PC-9 (cell line): ENCODE measurements at regions not wholly inside any gene's neighbourhood (a gene's known extent, or its start where the extent isn't known, plus 50 kb on each side); places are given as distances from the start of the nearest gene placed in this dataset.

Source experiments
- BruUV-seq: library from RNA; stranded (reverse); fragments of 400-500 nt; replicated peaks from 2 replicates; lab custom pipeline; 2021; lab: Mats Ljungman, UMichigan
- CTCF ChIA-PET: fragments of 300-600 bp; sonication (Branson Sonifier 250); formaldehyde crosslinking; loops from one replicate; lab custom pipeline; 2022; ENCODE audit warnings: antibody characterized with exemption; lab: Charles Lee
- POLR2A ChIA-PET: fragments of 300-600 bp; sonication (Branson Sonifier 250); formaldehyde crosslinking; loops from one replicate; lab custom pipeline; 2022; ENCODE audit warnings: antibody characterized with exemption; ENCODE audit not compliant: unreplicated experiment; lab: Charles Lee
- DNase-seq, 2 experiments: peaks; one replicate each; pipeline versions ENCODE4 v3.0.0 to v3.0.0-alpha.2; 2015 to 2022; ENCODE audit warnings: mixed read lengths in 1 of 2
- H2AFZ ChIP-seq: fragments of 200-600 bp; sonication (generic); 2 replicates; pipeline ENCODE4 v1.8.1; 2017; ENCODE audit warnings: antibody characterized with exemption
- H3F3A ChIP-seq: fragments of 200-600 bp; sonication (generic); 2 replicates; pipeline ENCODE4 v1.8.1; 2017; ENCODE audit warnings: antibody characterized with exemption, mild to moderate bottlenecking, low read depth; ENCODE audit not compliant: insufficient read depth
- H3K27ac ChIP-seq: fragments of 200-600 bp; sonication (generic); 2 replicates; pipeline ENCODE4 v1.6.1; 2016; ENCODE audit warnings: mixed run types
- H3K27me3 ChIP-seq: fragments of 200-600 bp; sonication (generic); 2 replicates; pipeline ENCODE4 v1.6.1; 2016; ENCODE audit warnings: low read depth, mixed run types; ENCODE audit not compliant: insufficient read depth
- H3K36me3 ChIP-seq: fragments of 200-600 bp; sonication (generic); 2 replicates; pipeline ENCODE4 v1.6.1; 2016; ENCODE audit warnings: low read depth, mixed run types
- H3K4me1 ChIP-seq: fragments of 200-600 bp; sonication (generic); replicated peaks from 2 replicates; pipeline ENCODE4 v1.6.1; 2016; ENCODE audit warnings: mixed run types; ENCODE audit not compliant: insufficient read depth
- H3K4me2 ChIP-seq: fragments of 200-600 bp; sonication (generic); 2 replicates; pipeline ENCODE4 v1.6.1; 2017; ENCODE audit warnings: mixed run types
- H3K4me3 ChIP-seq: fragments of 200-600 bp; sonication (generic); 2 replicates; pipeline ENCODE4 v1.6.1; 2016; ENCODE audit warnings: mixed run types
- H3K79me2 ChIP-seq: fragments of 200-600 bp; sonication (generic); 2 replicates; pipeline ENCODE4 v1.6.1; 2017; ENCODE audit warnings: low read depth, mixed run types
- H3K9me2 ChIP-seq: fragments of 200-600 bp; sonication (generic); 2 replicates; pipeline ENCODE4 v1.8.1; 2017; ENCODE audit warnings: mild to moderate bottlenecking; ENCODE audit not compliant: insufficient read depth
- H3K9me3 ChIP-seq: fragments of 200-600 bp; sonication (generic); 2 replicates; pipeline ENCODE4 v1.8.1; 2016; ENCODE audit warnings: low read depth; ENCODE audit not compliant: insufficient read depth
- H4K20me1 ChIP-seq: fragments of 200-600 bp; sonication (generic); 2 replicates; pipeline ENCODE4 v1.8.1; 2017; ENCODE audit not compliant: insufficient read depth
- EZH2 ChIP-seq: fragments of 200-600 bp; sonication (generic); IDR thresholded peaks from 2 replicates; pipeline ENCODE4 v1.8.0; 2017; ENCODE audit warnings: antibody characterized with exemption, low read depth
- intact Hi-C: fragments of 100-400 bp; cut with micrococcal nuclease; formaldehyde crosslinking; loops from one replicate; pipeline ENCODE4 v1.10.0; 2022; ENCODE audit not compliant: unreplicated experiment
- TF ChIP-seq, protein P1 (sequence below): fragments of 200-600 bp; sonication (generic); conservative IDR thresholded peaks from 2 replicates; pipeline ENCODE4 v1.6.1; 2017; ENCODE audit warnings: mixed run types, antibody characterized with exemption, mild to moderate bottlenecking, moderate library complexity

DNA sequence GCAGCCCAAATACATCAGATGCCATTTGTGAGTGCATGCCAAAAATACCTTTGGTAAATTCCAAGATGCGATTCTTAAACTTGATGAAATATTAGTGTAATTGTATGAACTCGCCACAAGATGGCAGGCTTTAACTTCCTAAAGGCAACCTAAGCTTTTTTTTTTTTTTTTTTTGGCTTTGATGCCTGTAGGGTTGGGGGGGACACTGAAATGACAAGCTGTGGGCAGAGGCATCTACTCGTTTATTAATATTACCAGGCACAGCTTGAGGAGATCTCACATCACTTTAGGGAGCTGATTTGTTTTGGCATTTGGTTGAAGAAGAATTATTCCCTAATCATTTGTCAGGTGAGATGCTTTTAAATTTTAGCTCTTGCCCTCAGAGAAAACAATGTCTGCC is 126.7 kb upstream of the CCDC196 start:
- Histone ChIP-seq H3K27me3 (no peaks in the 10 kb centered on the region), H3K4me3 (no peak overlapping the region), H4K20me1 (no peaks in the 10 kb centered on the region), H3K79me2 (no peaks in the 10 kb centered on the region), H3K4me2 (no peak overlapping the region), H3K9me3 (no peaks in the 10 kb centered on the region), H3F3A (no peaks in the 10 kb centered on the region), H3K27ac (no peak overlapping the region), H3K9me2 (no peaks in the 10 kb centered on the region), H3K4me1 (no peaks in the 10 kb centered on the region), H3K36me3 (no peaks in the 10 kb centered on the region), H2AFZ (no peak overlapping the region)
- TF ChIP-seq, protein P1, sequence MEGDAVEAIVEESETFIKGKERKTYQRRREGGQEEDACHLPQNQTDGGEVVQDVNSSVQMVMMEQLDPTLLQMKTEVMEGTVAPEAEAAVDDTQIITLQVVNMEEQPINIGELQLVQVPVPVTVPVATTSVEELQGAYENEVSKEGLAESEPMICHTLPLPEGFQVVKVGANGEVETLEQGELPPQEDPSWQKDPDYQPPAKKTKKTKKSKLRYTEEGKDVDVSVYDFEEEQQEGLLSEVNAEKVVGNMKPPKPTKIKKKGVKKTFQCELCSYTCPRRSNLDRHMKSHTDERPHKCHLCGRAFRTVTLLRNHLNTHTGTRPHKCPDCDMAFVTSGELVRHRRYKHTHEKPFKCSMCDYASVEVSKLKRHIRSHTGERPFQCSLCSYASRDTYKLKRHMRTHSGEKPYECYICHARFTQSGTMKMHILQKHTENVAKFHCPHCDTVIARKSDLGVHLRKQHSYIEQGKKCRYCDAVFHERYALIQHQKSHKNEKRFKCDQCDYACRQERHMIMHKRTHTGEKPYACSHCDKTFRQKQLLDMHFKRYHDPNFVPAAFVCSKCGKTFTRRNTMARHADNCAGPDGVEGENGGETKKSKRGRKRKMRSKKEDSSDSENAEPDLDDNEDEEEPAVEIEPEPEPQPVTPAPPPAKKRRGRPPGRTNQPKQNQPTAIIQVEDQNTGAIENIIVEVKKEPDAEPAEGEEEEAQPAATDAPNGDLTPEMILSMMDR, result peak; percentile 92
- TF ChIP-seq EZH2, result no peak
- BruUV-seq, result no TSS peak
- ChIA-PET CTCF (interaction anchor here (0.5 to 1.6 kb wide), 24 partner anchors 9 to 1387 kb away, joined by 3 to 25 read pairs (median 5); partner anchors contain the start of gene ATP6V1D), POLR2A (interaction anchor here (0.6 to 0.7 kb wide), 5 partner anchors 35 to 1335 kb away, joined by 3 to 22 read pairs (median 7); no protein-coding TSS in a partner anchor)
- intact Hi-C loops, result loop anchor here (2.0 to 10.0 kb wide), 2 partner anchors 43 to 785 kb away; no protein-coding TSS in a partner anchor
- peak; percentile 16 to 64 for DNase-seq

DNA sequence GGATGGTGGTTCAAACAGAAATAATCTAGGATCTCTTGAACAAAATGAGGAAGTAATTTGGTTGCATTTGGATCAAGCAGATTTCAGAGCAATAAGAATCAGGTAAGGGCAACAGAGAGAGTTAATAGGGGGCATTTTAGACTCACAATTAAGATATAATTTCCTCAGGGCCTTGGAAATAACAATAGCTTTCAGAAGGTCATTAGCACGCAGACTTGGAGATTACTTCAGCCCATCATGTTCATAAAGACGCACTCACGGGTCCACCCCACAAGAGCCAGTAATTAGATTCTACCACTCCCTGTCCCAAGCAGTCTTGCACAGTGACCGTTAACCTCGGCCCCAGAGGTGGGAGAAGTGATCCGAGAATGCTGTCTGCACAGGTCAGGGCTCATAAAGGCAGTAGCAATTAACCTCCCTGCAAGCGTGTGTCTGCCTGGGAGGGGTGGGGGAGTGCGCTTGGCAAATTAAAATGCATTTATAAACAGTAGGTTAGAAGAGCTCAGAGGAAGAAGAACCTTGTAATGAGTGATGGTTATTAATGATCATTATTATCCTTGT is 125.7 kb upstream of the CCDC196 start:
- no peaks in the 10 kb centered on the region for H3K9me3 ChIP-seq
- POLR2A ChIA-PET, result interaction anchor here (0.6 kb wide), 1 partner anchor 143 kb away, joined by 10 read pairs; no protein-coding TSS in a partner anchor
- no TSS peak for BruUV-seq

DNA sequence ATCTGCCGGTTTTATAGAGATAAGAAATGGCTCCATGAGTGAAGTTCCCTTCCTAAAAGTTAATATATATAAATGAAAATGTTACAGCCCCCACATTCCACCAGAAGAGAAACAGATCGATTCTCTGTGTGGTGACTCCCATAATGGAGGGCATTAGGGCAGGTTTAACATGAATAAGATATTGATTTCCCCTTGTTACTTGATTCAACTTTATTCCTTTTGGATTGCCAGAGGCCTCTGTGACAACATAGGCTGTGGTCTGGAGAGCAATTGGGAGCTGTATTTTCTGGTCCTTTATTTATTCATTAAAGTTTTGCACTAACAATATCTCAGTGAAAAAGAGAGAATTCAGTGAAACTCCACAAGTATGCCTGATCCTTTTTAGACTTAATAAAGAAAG is 125.2 kb upstream of the CCDC196 start:
- no peaks in the 10 kb centered on the region for H3K36me3 ChIP-seq
- no peak overlapping the region for H3K4me3 ChIP-seq
- H3F3A ChIP-seq, result no peaks in the 10 kb centered on the region
- no peaks in the 10 kb centered on the region for H3K79me2 ChIP-seq
- H2AFZ ChIP-seq, result no peak overlapping the region
- H3K9me2 ChIP-seq, result no peaks in the 10 kb centered on the region
- no peak overlapping the region for H3K27ac ChIP-seq
- H3K9me3 ChIP-seq, result no peaks in the 10 kb centered on the region
- ChIA-PET POLR2A (interaction anchor here (0.6 kb wide), 1 partner anchor 999 kb away, joined by 3 read pairs; the partner anchor contains the start of gene ATP6V1D), CTCF (no interaction called here)
- H3K4me2 ChIP-seq, result no peak overlapping the region
- TF ChIP-seq, protein P1, result no peak
- no peak for TF ChIP-seq EZH2
- BruUV-seq, result no TSS peak
- intact Hi-C loops, result loop anchor here (10.0 kb wide), 1 partner anchor 134 kb away; no protein-coding TSS in a partner anchor
- no peaks in the 10 kb centered on the region for H4K20me1 ChIP-seq
- H3K4me1 ChIP-seq, result no peaks in the 10 kb centered on the region
- H3K27me3 ChIP-seq, result no peaks in the 10 kb centered on the region
- no peak for DNase-seq

More for the DNA sequence above, 125.7 kb upstream of the CCDC196 start:
- H3K27me3 ChIP-seq, result no peaks in the 10 kb centered on the region
- no peak overlapping the region for H3K4me2 ChIP-seq
- H3K4me3 ChIP-seq, result no peak overlapping the region
- H3K36me3 ChIP-seq, result no peaks in the 10 kb centered on the region
- DNase-seq, result no peak
- H3K4me1 ChIP-seq, result no peaks in the 10 kb centered on the region
- CTCF ChIA-PET, result interaction anchor here (0.7 to 1.6 kb wide), 5 partner anchors 34 to 555 kb away, joined by 3 to 25 read pairs (median 8); no protein-coding TSS in a partner anchor
- H3K27ac ChIP-seq, result no peak overlapping the region
- intact Hi-C loops, result loop anchor here (10.0 kb wide), 1 partner anchor 134 kb away; no protein-coding TSS in a partner anchor
- H2AFZ ChIP-seq, result no peak overlapping the region
- H3K79me2 ChIP-seq, result no peaks in the 10 kb centered on the region
- H4K20me1 ChIP-seq, result no peaks in the 10 kb centered on the region
- no peak for TF ChIP-seq EZH2
- TF ChIP-seq, protein P1, result no peak
- H3F3A ChIP-seq, result no peaks in the 10 kb centered on the region
- H3K9me2 ChIP-seq, result no peaks in the 10 kb centered on the region
